MM.1S (cell line): ENCODE measurements at regions not wholly inside any gene's neighbourhood (a gene's known extent, or its start where the extent isn't known, plus 50 kb on each side); places are given as distances from the start of the nearest gene placed in this dataset.

Source experiments
- EZH2 ChIP-seq: fragments of 300-600 bp; sonication (generic); optimal IDR thresholded peaks from 2 replicates; pipeline ENCODE3; 2017; ENCODE audit warnings: low read depth, mild to moderate bottlenecking, antibody characterized with exemption, low read length, mixed read lengths
- EZH2phosphoT487 ChIP-seq: fragments of 300-600 bp; sonication (generic); IDR thresholded peaks from 2 replicates; pipeline ENCODE4 v1.6.1; 2018; ENCODE audit warnings: antibody characterized with exemption, low read length
- TF ChIP-seq, protein P1 (sequence below): fragments of 300-600 bp; sonication (generic); IDR thresholded peaks from 2 replicates; pipeline ENCODE4 v1.5.1; 2016; ENCODE audit warnings: antibody characterized with exemption, low read length, mixed read lengths

DNA sequence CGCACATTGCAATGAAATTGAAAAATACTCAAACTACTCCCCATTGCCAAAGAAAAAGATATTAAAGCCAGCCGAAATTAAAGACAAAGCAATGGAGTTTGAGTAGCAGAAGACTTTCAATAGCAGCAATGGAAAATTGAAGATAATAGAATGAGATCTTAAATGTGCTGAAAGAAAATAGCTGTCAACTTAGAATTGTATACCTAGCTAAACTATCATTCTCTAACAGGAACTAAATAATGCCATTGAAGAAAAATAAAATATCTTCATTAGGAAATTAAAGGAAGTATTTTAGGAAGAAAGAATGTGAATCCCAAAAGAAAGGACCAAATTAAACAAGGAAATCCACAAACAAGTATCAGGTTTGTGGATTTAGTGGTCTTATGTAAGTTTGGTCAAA lies 165.6 kb downstream of the USP31 start:
- TF ChIP-seq, protein P1, sequence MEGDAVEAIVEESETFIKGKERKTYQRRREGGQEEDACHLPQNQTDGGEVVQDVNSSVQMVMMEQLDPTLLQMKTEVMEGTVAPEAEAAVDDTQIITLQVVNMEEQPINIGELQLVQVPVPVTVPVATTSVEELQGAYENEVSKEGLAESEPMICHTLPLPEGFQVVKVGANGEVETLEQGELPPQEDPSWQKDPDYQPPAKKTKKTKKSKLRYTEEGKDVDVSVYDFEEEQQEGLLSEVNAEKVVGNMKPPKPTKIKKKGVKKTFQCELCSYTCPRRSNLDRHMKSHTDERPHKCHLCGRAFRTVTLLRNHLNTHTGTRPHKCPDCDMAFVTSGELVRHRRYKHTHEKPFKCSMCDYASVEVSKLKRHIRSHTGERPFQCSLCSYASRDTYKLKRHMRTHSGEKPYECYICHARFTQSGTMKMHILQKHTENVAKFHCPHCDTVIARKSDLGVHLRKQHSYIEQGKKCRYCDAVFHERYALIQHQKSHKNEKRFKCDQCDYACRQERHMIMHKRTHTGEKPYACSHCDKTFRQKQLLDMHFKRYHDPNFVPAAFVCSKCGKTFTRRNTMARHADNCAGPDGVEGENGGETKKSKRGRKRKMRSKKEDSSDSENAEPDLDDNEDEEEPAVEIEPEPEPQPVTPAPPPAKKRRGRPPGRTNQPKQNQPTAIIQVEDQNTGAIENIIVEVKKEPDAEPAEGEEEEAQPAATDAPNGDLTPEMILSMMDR: no peak
- TF ChIP-seq EZH2: no peak
- no peak for TF ChIP-seq EZH2phosphoT487
